ENCODE measurements at regions not wholly inside any gene's neighbourhood (a gene's known extent, or its start where the extent isn't known, plus 50 kb on each side); places are given as distances from the start of the nearest gene placed in this dataset.
"Not testable (repeated sequence)": the region's sequence is repeated elsewhere in the genome, so short reads cannot be mapped to it uniquely, and the experiment has no call there.

- DNase-seq = not testable (repeated sequence)
Measured at GRCh38 chr13:108074429-108074828, 140.9 kb downstream of the LIG4 start.

- no peak for DNase-seq
Measured at GRCh38 chr13:108070925-108071324, 144.4 kb downstream of the LIG4 start.

- no peak for DNase-seq
Measured at GRCh38 chr13:108070491-108070890, 144.8 kb downstream of the LIG4 start.

- peak in 1 of 2 experiments; percentile 15 for DNase-seq
Measured at GRCh38 chr13:108069521-108070210, 145.7 kb downstream of the LIG4 start.

- DNase-seq = not testable (repeated sequence)
Measured at GRCh38 chr13:108064372-108064771, 151.0 kb downstream of the LIG4 start.

GRCh38 chr13:108060111-108060510 is 155.2 kb downstream of the LIG4 start:
- DNase-seq = no peak

GRCh38 chr13:108056278-108056677 is 159.1 kb downstream of the LIG4 start:
- DNase-seq = no peak

GRCh38 chr13:108049211-108049610 is 166.1 kb downstream of the LIG4 start:
- no peak for DNase-seq

GRCh38 chr13:108044954-108045353 is 170.4 kb downstream of the LIG4 start:
- no peak for DNase-seq

- DNase-seq = not testable (repeated sequence)
Measured at GRCh38 chr13:108042866-108043265, 172.5 kb downstream of the LIG4 start.

GRCh38 chr13:108037348-108037747 is 178.0 kb downstream of the LIG4 start:
- DNase-seq = no peak

GRCh38 chr13:108036411-108036932 is 178.9 kb downstream of the LIG4 start:
- DNase-seq = no peak

- DNase-seq = no peak
Measured at GRCh38 chr13:108034909-108035410, 180.4 kb downstream of the LIG4 start.

GRCh38 chr13:108033800-108034707 is 181.3 kb downstream of the LIG4 start:
- no peak for DNase-seq

GRCh38 chr13:108031865-108032264 is 183.5 kb downstream of the LIG4 start:
- DNase-seq = no peak

GRCh38 chr13:108030769-108031168 is 184.6 kb downstream of the LIG4 start:
- DNase-seq = no peak

GRCh38 chr13:108026680-108027410 is 188.5 kb downstream of the LIG4 start:
- no peak for DNase-seq

GRCh38 chr13:108020027-108020426 is 195.3 kb downstream of the LIG4 start:
- no peak for DNase-seq

- no peak for DNase-seq
Measured at GRCh38 chr13:108018371-108018870, 196.9 kb downstream of the LIG4 start.

GRCh38 chr13:108006619-108007018 is 208.7 kb downstream of the LIG4 start:
- DNase-seq = no peak

GRCh38 chr13:108005231-108005630 is 210.1 kb downstream of the LIG4 start:
- DNase-seq = no peak

- DNase-seq = no peak
Measured at GRCh38 chr13:108003626-108004025, 211.7 kb downstream of the LIG4 start.

GRCh38 chr13:108000998-108001397 is 214.3 kb downstream of the LIG4 start:
- no peak for DNase-seq

All from Kasumi-1 (cell line).